ENCODE measurements at regions not wholly inside any gene's neighbourhood (a gene's known extent, or its start where the extent isn't known, plus 50 kb on each side); places are given as distances from the start of the nearest gene placed in this dataset.

DNA sequence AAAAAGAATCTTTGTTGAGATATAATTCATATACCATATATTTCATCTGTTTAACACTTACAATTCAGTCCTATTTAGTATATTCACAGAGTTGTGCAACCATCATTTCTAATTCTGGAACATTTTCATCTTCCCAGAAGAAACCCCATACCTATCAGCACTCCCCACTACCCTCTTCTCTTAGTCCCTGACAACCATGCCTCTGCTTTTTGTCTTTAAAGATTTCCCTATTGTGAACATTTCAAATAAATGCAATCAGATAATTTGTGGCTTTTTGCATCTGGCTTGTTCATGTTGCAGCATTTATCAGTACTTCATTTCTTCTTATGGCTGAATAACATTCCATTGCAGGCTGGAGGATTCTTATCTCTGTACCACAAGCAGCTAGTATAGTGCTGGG lies 305.9 kb upstream of the MEX3C start:
- TF ChIP-seq, protein P1, sequence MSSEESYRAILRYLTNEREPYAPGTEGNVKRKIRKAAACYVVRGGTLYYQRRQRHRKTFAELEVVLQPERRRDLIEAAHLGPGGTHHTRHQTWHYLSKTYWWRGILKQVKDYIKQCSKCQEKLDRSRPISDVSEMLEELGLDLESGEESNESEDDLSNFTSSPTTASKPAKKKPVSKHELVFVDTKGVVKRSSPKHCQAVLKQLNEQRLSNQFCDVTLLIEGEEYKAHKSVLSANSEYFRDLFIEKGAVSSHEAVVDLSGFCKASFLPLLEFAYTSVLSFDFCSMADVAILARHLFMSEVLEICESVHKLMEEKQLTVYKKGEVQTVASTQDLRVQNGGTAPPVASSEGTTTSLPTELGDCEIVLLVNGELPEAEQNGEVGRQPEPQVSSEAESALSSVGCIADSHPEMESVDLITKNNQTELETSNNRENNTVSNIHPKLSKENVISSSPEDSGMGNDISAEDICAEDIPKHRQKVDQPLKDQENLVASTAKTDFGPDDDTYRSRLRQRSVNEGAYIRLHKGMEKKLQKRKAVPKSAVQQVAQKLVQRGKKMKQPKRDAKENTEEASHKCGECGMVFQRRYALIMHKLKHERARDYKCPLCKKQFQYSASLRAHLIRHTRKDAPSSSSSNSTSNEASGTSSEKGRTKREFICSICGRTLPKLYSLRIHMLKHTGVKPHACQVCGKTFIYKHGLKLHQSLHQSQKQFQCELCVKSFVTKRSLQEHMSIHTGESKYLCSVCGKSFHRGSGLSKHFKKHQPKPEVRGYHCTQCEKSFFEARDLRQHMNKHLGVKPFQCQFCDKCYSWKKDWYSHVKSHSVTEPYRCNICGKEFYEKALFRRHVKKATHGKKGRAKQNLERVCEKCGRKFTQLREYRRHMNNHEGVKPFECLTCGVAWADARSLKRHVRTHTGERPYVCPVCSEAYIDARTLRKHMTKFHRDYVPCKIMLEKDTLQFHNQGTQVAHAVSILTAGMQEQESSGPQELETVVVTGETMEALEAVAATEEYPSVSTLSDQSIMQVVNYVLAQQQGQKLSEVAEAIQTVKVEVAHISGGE (CRISPR knock-in tag; IDR thresholded peaks at IDR 0.05), result no peak
- TF ChIP-seq POLR2A (conservative IDR thresholded peaks at IDR 0.05) (no peak), GABPA (tag; conservative IDR thresholded peaks at IDR 0.05; ENCODE audit: low read depth) (no peak), RBM39 (optimal IDR thresholded peaks at IDR 0.05; ENCODE audit: low read depth, low read length) (no peak), CBX2 (IDR thresholded peaks at IDR 0.05; ENCODE audit: insufficient read depth, low read length, poor library complexity, severe bottlenecking) (no peak), ZNF232 (CRISPR knock-in tag; IDR thresholded peaks at IDR 0.05) (no peak), POLR2AphosphoS2 (IDR thresholded peaks at IDR 0.05; ENCODE audit: low read length) (no peak), MCM7 (IDR thresholded peaks at IDR 0.05) (no peak), CEBPB (tag; IDR thresholded peaks at IDR 0.05) (no peak), ELF1 (tag; IDR thresholded peaks at IDR 0.05) (no peak), SP1 (CRISPR knock-in tag; IDR thresholded peaks at IDR 0.05) (no peak), CSDE1 (IDR thresholded peaks at IDR 0.05) (no peak)
- TF ChIP-seq, protein P2, sequence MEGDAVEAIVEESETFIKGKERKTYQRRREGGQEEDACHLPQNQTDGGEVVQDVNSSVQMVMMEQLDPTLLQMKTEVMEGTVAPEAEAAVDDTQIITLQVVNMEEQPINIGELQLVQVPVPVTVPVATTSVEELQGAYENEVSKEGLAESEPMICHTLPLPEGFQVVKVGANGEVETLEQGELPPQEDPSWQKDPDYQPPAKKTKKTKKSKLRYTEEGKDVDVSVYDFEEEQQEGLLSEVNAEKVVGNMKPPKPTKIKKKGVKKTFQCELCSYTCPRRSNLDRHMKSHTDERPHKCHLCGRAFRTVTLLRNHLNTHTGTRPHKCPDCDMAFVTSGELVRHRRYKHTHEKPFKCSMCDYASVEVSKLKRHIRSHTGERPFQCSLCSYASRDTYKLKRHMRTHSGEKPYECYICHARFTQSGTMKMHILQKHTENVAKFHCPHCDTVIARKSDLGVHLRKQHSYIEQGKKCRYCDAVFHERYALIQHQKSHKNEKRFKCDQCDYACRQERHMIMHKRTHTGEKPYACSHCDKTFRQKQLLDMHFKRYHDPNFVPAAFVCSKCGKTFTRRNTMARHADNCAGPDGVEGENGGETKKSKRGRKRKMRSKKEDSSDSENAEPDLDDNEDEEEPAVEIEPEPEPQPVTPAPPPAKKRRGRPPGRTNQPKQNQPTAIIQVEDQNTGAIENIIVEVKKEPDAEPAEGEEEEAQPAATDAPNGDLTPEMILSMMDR (IDR thresholded peaks at IDR 0.05 in 2 of 3, conservative IDR thresholded peaks at IDR 0.05 in 1 of 3; ENCODE audit: insufficient read depth in 2 of 3, low read depth in 1 of 3, low read length in 3 of 3), result no peak
- TF ChIP-seq, protein P3, sequence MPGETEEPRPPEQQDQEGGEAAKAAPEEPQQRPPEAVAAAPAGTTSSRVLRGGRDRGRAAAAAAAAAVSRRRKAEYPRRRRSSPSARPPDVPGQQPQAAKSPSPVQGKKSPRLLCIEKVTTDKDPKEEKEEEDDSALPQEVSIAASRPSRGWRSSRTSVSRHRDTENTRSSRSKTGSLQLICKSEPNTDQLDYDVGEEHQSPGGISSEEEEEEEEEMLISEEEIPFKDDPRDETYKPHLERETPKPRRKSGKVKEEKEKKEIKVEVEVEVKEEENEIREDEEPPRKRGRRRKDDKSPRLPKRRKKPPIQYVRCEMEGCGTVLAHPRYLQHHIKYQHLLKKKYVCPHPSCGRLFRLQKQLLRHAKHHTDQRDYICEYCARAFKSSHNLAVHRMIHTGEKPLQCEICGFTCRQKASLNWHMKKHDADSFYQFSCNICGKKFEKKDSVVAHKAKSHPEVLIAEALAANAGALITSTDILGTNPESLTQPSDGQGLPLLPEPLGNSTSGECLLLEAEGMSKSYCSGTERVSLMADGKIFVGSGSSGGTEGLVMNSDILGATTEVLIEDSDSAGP (CRISPR knock-in tag; IDR thresholded peaks at IDR 0.05), result no peak

All from K562 (cell line).